Neural progenitor cell (in vitro differentiated cells): ENCODE measurements at regions not wholly inside any gene's neighbourhood (a gene's known extent, or its start where the extent isn't known, plus 50 kb on each side); places are given as distances from the start of the nearest gene placed in this dataset.

Source experiments
- CTCF ChIP-seq: fragments of 200-600 bp; sonication (generic); IDR thresholded peaks from 2 replicates; pipeline ENCODE4 v1.5.1; 2017; ENCODE audit warnings: antibody characterized with exemption, mild to moderate bottlenecking
- EZH2 ChIP-seq: fragments of 200-600 bp; sonication (generic); IDR thresholded peaks from 2 replicates; pipeline ENCODE4 v1.6.1; 2017; ENCODE audit warnings: antibody characterized with exemption, mild to moderate bottlenecking, moderate library complexity
- EZH2phosphoT487 ChIP-seq: fragments of 200-600 bp; sonication (generic); IDR thresholded peaks from 2 replicates; pipeline ENCODE4 v1.6.1; 2017; ENCODE audit warnings: antibody characterized with exemption

- TF ChIP-seq CTCF (no peak), EZH2 (no peak), EZH2phosphoT487 (no peak)
Observed at GRCh38 chr4:45122406-45122805, 396.1 kb upstream of the GNPDA2 start.
